Esophagus squamous epithelium (tissue), 5 donors: ENCODE measurements at regions not wholly inside any gene's neighbourhood (a gene's known extent, or its start where the extent isn't known, plus 50 kb on each side); places are given as distances from the start of the nearest gene placed in this dataset.

Source experiments
- DNase-seq: peaks from one replicate; lab custom pipeline; 2025; lab: John Stamatoyannopoulos, UW
- H3K27ac ChIP-seq, 4 donors: fragments of 200-600 bp; sonication (generic); one replicate each; pipeline ENCODE4 v1.5.1; 2016 to 2019; ENCODE audit warnings: mild to moderate bottlenecking in 1 of 4
- H3K27me3 ChIP-seq, 4 donors: fragments of 200-600 bp; sonication (generic); 1 replicate in 3 of 4; 2 replicates in 1 of 4; pipeline versions ENCODE4 v1.5.1 to v1.6.0; 2017 to 2021; ENCODE audit warnings: antibody characterized with exemption in 1 of 4
- H3K36me3 ChIP-seq, 3 donors: fragments of 200-600 bp; sonication (generic); one replicate each; pipeline ENCODE4 v1.5.1; 2016 to 2019
- H3K4me1 ChIP-seq, 3 donors: fragments of 200-600 bp; sonication (generic); one replicate each; pipeline ENCODE4 v1.5.1; 2017 to 2019
- H3K4me3 ChIP-seq, 4 donors: fragments of 200-600 bp; sonication (generic); 1 replicate in 3 of 4; 2 replicates in 1 of 4; pipeline ENCODE4 v1.5.1; 2016 to 2019; ENCODE audit warnings: mild to moderate bottlenecking in 2 of 4, moderate library complexity in 1 of 4
- H3K9me3 ChIP-seq, 3 donors: fragments of 200-600 bp; sonication (generic); one replicate each; pipeline ENCODE4 v1.5.1; 2016 to 2019
- POLR2A ChIP-seq, 4 donors: fragments of 450-650 bp; IDR thresholded peaks; one replicate each; pipeline ENCODE4 v1.6.1; 2017; ENCODE audit warnings: antibody characterized with exemption in 4 of 4, mild to moderate bottlenecking in 4 of 4, moderate library complexity in 3 of 4
- WGBS, 2 donors: methylation state at CpG; one replicate each; pipeline ENCODE4 v1.1.5; 2018; 5-methylcytosine and 5-hydroxymethylcytosine counted together
- intact Hi-C: fragments of 100-400 bp; cut with DNase I; formaldehyde crosslinking; loops from one replicate; pipeline ENCODE4 v1.15.0; 2022
- TF ChIP-seq, protein P1 (sequence below), 6 experiments: fragments of 450-650 bp in 4 of 6; fragments of 200-600 bp in 2 of 6; sonication (generic) in 2 of 6; IDR thresholded peaks; one replicate each; pipeline ENCODE4 v1.5.1; 2016 to 2019; ENCODE audit warnings: antibody characterized with exemption in 6 of 6, mild to moderate bottlenecking in 4 of 6, moderate library complexity in 4 of 6
- donor health status: DM: yes; HTN: yes; CAD: no.

DNA sequence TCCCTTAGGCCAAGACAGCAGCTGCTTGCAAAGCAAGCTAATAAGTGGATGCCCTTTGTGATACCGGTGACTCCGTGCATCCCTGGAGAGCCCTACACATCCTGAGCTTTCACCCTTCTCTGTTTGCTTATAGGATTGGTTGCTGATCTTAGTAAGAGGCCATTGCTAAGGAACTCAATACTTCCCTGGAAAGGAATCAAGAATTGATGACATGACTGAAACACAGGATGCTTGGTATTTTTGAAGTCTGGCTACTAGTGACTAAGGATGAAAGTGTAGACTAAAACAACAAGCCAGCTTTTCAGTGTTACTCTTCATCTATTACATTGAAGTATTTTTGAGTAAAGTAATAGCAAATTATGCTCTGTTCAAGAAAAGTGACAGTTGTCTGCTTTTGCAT is 123.0 kb upstream of the SERPINE2 start:
- 83 to 96% methylated on average over 2 of the region's 2 CpGs for WGBS, 2 donors
- no peaks in the 10 kb centered on the region for H3K36me3 ChIP-seq
- no peak overlapping the region for H3K4me3 ChIP-seq
- no peaks in the 10 kb centered on the region for H3K9me3 ChIP-seq
- DNase-seq, result no peak
- TF ChIP-seq, protein P1, sequence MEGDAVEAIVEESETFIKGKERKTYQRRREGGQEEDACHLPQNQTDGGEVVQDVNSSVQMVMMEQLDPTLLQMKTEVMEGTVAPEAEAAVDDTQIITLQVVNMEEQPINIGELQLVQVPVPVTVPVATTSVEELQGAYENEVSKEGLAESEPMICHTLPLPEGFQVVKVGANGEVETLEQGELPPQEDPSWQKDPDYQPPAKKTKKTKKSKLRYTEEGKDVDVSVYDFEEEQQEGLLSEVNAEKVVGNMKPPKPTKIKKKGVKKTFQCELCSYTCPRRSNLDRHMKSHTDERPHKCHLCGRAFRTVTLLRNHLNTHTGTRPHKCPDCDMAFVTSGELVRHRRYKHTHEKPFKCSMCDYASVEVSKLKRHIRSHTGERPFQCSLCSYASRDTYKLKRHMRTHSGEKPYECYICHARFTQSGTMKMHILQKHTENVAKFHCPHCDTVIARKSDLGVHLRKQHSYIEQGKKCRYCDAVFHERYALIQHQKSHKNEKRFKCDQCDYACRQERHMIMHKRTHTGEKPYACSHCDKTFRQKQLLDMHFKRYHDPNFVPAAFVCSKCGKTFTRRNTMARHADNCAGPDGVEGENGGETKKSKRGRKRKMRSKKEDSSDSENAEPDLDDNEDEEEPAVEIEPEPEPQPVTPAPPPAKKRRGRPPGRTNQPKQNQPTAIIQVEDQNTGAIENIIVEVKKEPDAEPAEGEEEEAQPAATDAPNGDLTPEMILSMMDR (IDR thresholded peaks at IDR 0.05), result no peak
- no peak for TF ChIP-seq POLR2A (IDR thresholded peaks at IDR 0.05)
- H3K27me3 ChIP-seq, result no peaks in the 10 kb centered on the region
- no peak overlapping the region for H3K27ac ChIP-seq
- intact Hi-C loops, result no loop called here
- peaks cover 0 to 18% (median 5%) of the 10 kb centered on the region in 3 donors for H3K4me1 ChIP-seq

- intact Hi-C loops, result no loop called here
- WGBS, 2 donors, result 82 to 83% methylated on average over 2 of the region's 2 CpGs
- no peak for TF ChIP-seq POLR2A (IDR thresholded peaks at IDR 0.05)
- TF ChIP-seq, protein P1 (IDR thresholded peaks at IDR 0.05), result no peak
Measured at GRCh38 chr2:224161712-224162111, 122.6 kb upstream of the SERPINE2 start.

GRCh38 chr2:224160917-224161316 is 121.8 kb upstream of the SERPINE2 start:
- 40% methylated on average over 1 of the region's 1 CpG; no CpG with 5 or more reads in 1 of the 2 donors for WGBS, 2 donors

More at GRCh38 chr2:224161712-224162111, 122.6 kb upstream of the SERPINE2 start:
- H3K27me3 ChIP-seq, result no peaks in the 10 kb centered on the region
- no peak overlapping the region for H3K4me3 ChIP-seq
- DNase-seq, result no peak
- H3K4me1 ChIP-seq, result peaks cover 0 to 18% (median 5%) of the 10 kb centered on the region in 3 donors
- H3K36me3 ChIP-seq, result no peaks in the 10 kb centered on the region
- H3K9me3 ChIP-seq, result no peaks in the 10 kb centered on the region
- no peak overlapping the region for H3K27ac ChIP-seq

GRCh38 chr2:224159345-224159928 is 120.4 kb upstream of the SERPINE2 start:
- no peaks in the 10 kb centered on the region for H3K9me3 ChIP-seq
- no peaks in the 10 kb centered on the region for H3K36me3 ChIP-seq
- no peak for DNase-seq
- intact Hi-C loops, result no loop called here
- peaks cover 0 to 18% (median 5%) of the 10 kb centered on the region in 3 donors for H3K4me1 ChIP-seq
- no peak overlapping the region for H3K4me3 ChIP-seq
- TF ChIP-seq POLR2A (IDR thresholded peaks at IDR 0.05), result no peak
- TF ChIP-seq, protein P1 (IDR thresholded peaks at IDR 0.05), result no peak
- no peak overlapping the region for H3K27ac ChIP-seq
- WGBS, 2 donors, result 81% methylated on average over 2 to 3 of the region's 3 CpGs
- no peaks in the 10 kb centered on the region for H3K27me3 ChIP-seq

More at GRCh38 chr2:224160917-224161316, 121.8 kb upstream of the SERPINE2 start:
- Histone ChIP-seq H3K27me3 (no peaks in the 10 kb centered on the region), H3K9me3 (no peaks in the 10 kb centered on the region), H3K4me3 (no peak overlapping the region), H3K36me3 (no peaks in the 10 kb centered on the region), H3K4me1 (peaks cover 0 to 18% (median 5%) of the 10 kb centered on the region in 3 donors), H3K27ac (no peak overlapping the region)
- no peak for TF ChIP-seq POLR2A (IDR thresholded peaks at IDR 0.05)
- TF ChIP-seq, protein P1 (IDR thresholded peaks at IDR 0.05), result no peak
- intact Hi-C loops, result no loop called here
- no peak for DNase-seq

DNA sequence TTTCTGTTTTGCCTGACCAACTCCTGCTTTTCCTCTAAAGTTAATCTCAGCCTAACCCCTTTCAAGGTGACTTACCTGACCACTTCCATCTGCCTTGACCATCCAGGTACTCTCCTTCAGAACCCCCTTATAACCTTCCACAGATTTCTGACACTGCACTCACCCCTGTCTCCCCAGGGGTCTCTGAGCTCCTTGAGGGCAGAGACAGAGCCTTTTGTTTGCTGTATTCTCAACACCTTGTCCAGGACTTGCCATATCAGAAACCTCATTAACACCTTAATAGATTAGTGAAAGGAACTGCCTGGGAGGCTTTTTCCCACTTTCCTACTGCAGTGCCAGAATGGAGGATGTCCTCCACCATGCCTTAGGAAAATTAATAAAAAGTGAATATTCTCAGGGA is 119.7 kb upstream of the SERPINE2 start:
- no peak for DNase-seq
- Histone ChIP-seq H3K4me3 (no peak overlapping the region), H3K27me3 (no peaks in the 10 kb centered on the region), H3K4me1 (peaks cover 0 to 18% (median 5%) of the 10 kb centered on the region in 3 donors), H3K27ac (no peak overlapping the region), H3K9me3 (no peaks in the 10 kb centered on the region), H3K36me3 (no peaks in the 10 kb centered on the region)
- intact Hi-C loops, result no loop called here
- TF ChIP-seq POLR2A (IDR thresholded peaks at IDR 0.05), result no peak
- TF ChIP-seq, protein P1 (IDR thresholded peaks at IDR 0.05), result no peak
